ENCODE measurements at regions not wholly inside any gene's neighbourhood (a gene's known extent, or its start where the extent isn't known, plus 50 kb on each side); places are given as distances from the start of the nearest gene placed in this dataset.

- Histone ChIP-seq H3K9ac (ENCODE audit: insufficient read depth, low read length, poor library complexity, severe bottlenecking) (no peak overlapping the region), H2AFZ (ENCODE audit: insufficient read depth, low read depth, low read length, poor library complexity, severe bottlenecking) (no peak overlapping the region), H3K9me3 (replicated peaks in 1 of 2; ENCODE audit: control insufficient read depth in 1 of 2, insufficient read depth in 1 of 2, low read length in 2 of 2) (peaks cover 0 to 3% of the 10 kb centered on the region in 2 donors), H3K27ac (ENCODE audit: low read depth in 1 of 2, low read length in 2 of 2) (no peak overlapping the region), H3K27me3 (ENCODE audit: control insufficient read depth in 2 of 2, insufficient read depth in 2 of 2, low read length in 2 of 2) (no peaks in the 10 kb centered on the region), H3K4me3 (replicated peaks in 1 of 3; ENCODE audit: low read depth in 2 of 3, low read length in 3 of 3) (no peak overlapping the region), H3K36me3 (replicated peaks in 1 of 2; ENCODE audit: control insufficient read depth in 1 of 2, insufficient read depth in 2 of 2, low read length in 2 of 2) (no peaks in the 10 kb centered on the region), H3K4me2 (replicated peaks; ENCODE audit: extremely low read depth, low read length, poor library complexity, severe bottlenecking) (no peak overlapping the region), H4K20me1 (ENCODE audit: insufficient read depth, low read length) (no peaks in the 10 kb centered on the region), H3K79me2 (ENCODE audit: insufficient read depth, low read length) (no peaks in the 10 kb centered on the region), H3K4me1 (ENCODE audit: control insufficient read depth in 1 of 2, insufficient read depth in 2 of 2, low read length in 2 of 2) (no peaks in the 10 kb centered on the region)
- WGBS (ENCODE audit: insufficient coverage), result 80% methylated on average over 7 of the region's 10 CpGs
- Mint-ChIP-seq H3K27me3 (ENCODE audit: low read depth in 3 of 3) (peaks cover 2 to 3% (median 3%) of the 10 kb centered on the region in 3 donors), H3K36me3 (no peaks in the 10 kb centered on the region), H3K27ac (no peak overlapping the region), H3K4me1 (no peaks in the 10 kb centered on the region), H3K9me3 (peaks cover 0 to 14% (median 3%) of the 10 kb centered on the region in 7 donors), H3K4me3 (no peak overlapping the region)
- intact Hi-C loops (cut with micrococcal nuclease), result no loop called here
- TF ChIP-seq, protein P1, sequence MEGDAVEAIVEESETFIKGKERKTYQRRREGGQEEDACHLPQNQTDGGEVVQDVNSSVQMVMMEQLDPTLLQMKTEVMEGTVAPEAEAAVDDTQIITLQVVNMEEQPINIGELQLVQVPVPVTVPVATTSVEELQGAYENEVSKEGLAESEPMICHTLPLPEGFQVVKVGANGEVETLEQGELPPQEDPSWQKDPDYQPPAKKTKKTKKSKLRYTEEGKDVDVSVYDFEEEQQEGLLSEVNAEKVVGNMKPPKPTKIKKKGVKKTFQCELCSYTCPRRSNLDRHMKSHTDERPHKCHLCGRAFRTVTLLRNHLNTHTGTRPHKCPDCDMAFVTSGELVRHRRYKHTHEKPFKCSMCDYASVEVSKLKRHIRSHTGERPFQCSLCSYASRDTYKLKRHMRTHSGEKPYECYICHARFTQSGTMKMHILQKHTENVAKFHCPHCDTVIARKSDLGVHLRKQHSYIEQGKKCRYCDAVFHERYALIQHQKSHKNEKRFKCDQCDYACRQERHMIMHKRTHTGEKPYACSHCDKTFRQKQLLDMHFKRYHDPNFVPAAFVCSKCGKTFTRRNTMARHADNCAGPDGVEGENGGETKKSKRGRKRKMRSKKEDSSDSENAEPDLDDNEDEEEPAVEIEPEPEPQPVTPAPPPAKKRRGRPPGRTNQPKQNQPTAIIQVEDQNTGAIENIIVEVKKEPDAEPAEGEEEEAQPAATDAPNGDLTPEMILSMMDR (IDR thresholded peaks at IDR 0.05), result peak; percentile 11
- DNase-seq, result no peak
These were observed 56.4 kb upstream of the NWD2 start for GRCh38 chr4:37188100-37188499.
